Stimulated activated CD8-positive, alpha-beta memory T cell treated with anti-CD3 and anti-CD28 coated beads, Interleukin-15, amount 100 ng/mL, for 48 hours (primary cell): ENCODE measurements at regions not wholly inside any gene's neighbourhood (a gene's known extent, or its start where the extent isn't known, plus 50 kb on each side); places are given as distances from the start of the nearest gene placed in this dataset.
"Not testable (repeated sequence)": the region's sequence is repeated elsewhere in the genome, so short reads cannot be mapped to it uniquely, and the experiment has no call there.

Experiments used
- DNase-seq, 2 donors: peaks; one replicate each; pipeline ENCODE4 v3.0.0-alpha.2; 2020; ENCODE audit warnings: low read depth in 2 of 2

DNA sequence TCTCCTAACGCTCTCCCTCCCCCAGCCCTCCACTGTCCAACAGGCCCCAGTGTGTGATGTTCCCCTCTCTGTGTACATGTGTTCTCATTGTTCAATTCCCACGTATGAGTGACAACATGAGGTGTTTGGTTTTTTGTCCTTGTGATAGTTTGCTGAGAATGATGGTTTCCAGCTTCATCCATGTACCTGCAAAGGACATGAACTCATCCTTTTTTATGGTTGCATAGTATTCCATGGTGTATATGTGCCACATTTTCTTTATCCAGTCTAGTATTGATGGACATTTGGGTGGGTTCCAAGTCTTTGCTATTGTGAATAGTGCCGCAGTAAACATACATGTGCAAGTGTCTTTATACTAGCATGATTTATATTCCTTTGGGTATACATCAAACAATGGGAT lies 347.4 kb downstream of the MAGEE1 start:
- not testable (repeated sequence) for DNase-seq

DNA sequence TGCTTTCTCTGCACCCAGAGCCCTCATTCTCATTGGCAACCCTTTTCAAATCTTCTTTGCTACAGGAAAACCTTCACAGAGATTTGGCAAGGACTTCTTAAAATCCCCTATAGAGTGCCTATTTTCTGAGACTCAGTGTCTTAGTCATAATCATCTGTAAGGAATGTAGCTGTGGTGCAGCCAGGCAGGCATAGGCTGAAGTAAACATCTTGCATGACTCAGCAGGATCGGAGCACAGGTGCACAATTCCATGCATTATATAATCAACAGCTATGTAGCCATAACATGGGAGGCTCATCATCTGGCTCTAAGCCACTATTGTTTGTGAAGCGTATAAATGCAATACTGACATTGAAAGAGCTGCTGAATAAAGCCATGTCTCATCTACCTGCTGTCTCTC lies 368.8 kb downstream of the MAGEE1 start:
- DNase-seq, result no peak

GRCh38 chrX:76802708-76803107 lies 375.2 kb downstream of the MAGEE1 start:
- no peak for DNase-seq

DNA sequence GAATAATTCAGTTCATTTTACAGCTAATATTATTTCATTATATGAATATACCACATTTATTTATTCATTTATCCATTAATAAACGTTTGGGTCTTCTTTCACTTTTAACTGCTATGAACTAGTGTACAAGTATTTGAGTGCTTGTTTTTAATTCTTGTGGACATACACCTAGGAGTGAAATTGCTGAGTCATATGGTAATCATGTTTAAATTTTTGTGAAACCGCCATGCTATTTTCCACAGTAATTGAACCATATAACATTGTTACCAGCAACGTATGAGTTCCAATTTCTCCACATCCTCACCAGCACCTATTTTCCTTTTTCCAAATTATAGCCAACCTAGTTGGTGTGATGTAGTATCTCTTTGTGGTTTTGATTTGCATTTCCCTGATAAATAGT lies 388.2 kb downstream of the MAGEE1 start:
- no peak for DNase-seq

DNA sequence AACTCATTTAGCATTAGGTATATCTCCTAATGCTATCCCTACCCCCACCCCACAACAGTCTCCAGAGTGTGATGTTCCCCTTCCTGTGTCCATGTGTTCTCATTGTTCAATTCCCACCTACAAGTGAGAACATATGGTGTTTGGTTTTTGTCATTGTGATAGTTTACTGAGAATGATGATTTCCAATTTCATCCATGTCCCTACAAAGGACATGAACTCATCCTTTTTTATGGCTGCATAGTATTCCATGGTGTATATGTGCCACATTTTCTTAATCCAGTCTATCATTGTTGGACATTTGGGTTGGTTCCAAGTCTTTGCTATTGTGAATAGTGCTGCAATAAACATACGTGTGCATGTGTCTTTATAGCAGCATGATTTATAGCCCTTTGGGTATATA lies 389.8 kb downstream of the MAGEE1 start:
- DNase-seq, result not testable (repeated sequence)

DNA sequence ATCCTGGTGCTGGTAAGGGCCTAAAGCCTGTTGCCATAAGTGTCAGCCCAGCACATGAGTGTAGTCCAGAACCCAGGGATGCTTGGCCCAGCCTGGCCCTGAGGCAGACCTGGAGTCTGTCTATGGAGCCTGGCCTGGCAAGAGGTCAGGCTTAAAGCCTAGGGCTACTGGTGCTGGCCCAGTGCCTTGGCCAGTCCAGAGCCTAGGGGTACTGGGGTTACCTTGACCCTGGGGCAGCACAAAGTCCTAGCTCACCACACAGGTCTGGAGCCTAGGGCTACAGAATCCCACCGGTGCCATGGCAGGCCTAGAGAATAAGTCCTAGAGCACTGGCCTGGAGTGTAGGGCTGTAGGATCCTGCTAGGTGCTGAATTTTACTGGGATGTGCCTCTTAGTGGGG lies 393.8 kb downstream of the MAGEE1 start:
- DNase-seq, result no peak

- DNase-seq, result no peak
Measured at GRCh38 chrX:76827672-76828071, 400.2 kb downstream of the MAGEE1 start.

DNA sequence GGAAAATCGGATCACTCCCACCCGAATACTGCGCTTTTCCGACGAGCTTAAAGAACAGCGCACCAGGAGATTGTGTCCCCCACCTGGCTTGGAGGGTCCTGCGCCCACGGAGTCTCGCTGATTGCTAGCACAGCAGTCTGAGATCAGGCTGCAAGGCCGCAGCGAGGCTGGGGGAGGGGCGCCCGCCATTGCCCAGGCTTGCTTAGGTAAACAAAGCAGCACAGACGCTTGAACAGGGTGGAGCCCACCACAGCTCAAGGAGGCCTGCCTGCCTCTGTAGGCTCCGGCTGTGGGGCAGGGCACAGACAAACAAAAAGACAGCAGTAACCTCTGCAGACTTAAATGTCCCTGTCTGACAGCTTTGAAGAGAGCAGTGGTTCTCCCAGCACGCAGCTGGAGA lies 413.4 kb downstream of the MAGEE1 start:
- not testable (repeated sequence) for DNase-seq

DNA sequence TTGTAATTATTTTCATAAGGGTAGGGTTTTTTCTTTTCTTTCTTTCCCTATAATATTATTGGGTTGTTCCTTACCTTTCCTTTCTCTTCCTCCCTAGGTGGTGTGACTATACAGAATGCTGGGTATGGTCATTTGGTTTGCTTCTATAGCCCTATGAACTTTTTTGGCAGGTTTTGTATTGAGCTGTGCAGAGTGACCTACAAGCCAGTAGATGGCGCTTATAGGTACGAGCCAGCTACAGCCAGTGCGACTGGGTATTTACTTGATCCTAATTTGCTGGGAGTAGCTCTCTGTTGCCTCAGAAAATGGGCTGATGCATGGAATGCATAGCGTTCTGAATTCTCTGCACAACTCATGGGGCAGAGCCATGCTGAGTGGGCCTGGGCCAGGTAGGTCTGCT lies 423.3 kb downstream of the MAGEE1 start:
- DNase-seq, result no peak

DNA sequence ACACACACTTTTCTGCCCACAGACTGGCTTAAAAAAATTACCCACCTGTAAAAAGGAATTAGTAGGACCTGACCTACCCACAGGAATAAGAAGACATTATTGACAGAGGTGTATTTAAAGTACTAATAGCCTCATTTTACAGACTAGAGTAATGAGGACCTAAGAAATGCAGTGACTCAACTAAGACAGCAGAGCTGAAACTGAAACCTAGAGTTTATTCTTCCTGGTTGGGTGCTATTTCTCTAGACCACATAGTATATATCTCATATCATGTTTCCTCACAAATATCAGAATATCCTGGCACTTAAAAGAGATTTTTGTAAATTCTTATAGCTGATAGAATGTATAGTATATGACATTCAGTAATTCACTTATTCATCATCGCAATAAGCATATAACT lies 435.0 kb downstream of the MAGEE1 start:
- no peak for DNase-seq

- DNase-seq, result no peak
Measured at GRCh38 chrX:76893930-76894329, 466.4 kb downstream of the MAGEE1 start.

GRCh38 chrX:76915836-76916235 lies 488.3 kb downstream of the MAGEE1 start:
- no peak for DNase-seq

DNA sequence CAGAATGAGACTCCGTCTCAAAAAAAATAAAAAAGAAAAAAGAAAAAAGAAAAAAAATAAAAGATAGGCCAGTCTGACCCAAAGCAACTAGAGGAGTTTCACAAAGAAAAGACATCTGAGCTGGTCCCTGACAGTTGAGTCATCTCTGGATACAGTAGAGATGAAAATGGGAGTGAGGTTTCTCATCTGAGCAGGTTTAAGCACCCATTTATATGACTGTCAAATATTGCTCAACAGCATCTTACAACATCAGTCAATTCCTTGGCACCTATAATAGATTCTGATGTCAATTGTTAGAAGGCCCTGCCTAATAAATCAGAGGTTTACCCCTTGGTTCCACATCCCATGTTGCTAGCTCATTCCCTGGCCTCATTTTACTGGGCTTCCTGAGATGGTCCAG lies 490.5 kb downstream of the MAGEE1 start:
- DNase-seq, result no peak

- DNase-seq, result no peak
Measured at GRCh38 chrX:76919761-76920160, 492.3 kb downstream of the MAGEE1 start.

- DNase-seq, result no peak
Measured at GRCh38 chrX:76920607-76921006, 493.1 kb downstream of the MAGEE1 start.

GRCh38 chrX:76921176-76921575 lies 493.7 kb downstream of the MAGEE1 start:
- no peak for DNase-seq

GRCh38 chrX:76922100-76922499 lies 494.6 kb downstream of the MAGEE1 start:
- DNase-seq, result no peak

- not testable (repeated sequence) for DNase-seq
Measured at GRCh38 chrX:76924616-76925015, 497.1 kb downstream of the MAGEE1 start.

GRCh38 chrX:76931518-76931917 lies 504.0 kb downstream of the MAGEE1 start:
- DNase-seq, result no peak

DNA sequence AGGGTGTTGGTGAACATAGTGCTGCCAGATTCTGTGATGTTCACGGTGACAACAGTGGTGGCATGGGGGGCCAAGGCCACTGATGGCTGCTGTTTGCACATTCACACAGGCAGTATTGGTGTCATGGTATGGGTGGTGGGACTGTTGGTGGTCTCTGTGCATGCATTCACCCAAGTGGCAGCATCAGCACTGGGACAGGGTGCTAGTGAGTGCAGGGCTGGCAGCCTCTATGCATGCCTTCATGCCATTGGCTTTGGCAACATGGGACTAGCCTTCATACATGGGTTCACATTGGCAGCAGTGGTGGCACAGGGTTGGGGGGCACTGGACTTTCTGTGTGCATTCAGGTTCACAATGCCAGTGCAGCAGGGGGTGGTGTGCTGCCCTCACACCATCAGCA lies 489.7 kb upstream of the FGF16 start:
- DNase-seq, result no peak

- no peak for DNase-seq
Measured at GRCh38 chrX:76971393-76972376, 475.5 kb upstream of the FGF16 start.

DNA sequence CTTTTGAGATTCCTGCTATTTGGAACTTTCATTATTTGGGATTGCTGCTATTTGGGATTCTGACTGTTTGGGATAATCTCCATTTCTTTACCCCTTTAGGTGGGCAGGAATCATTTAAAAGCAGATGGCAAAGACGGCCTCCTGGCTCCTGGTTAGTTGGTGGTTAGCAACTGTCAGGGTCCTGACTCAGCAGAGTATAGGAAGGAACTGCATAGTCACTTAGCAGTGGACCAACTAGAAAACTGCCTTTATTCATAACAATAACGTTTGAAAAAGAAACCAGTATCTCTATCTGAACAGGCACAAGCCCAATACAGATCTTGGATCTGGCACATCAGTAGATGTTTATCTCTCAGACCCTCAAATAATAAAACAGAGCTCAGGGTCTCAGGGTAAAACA lies 469.7 kb upstream of the FGF16 start:
- DNase-seq, result no peak

DNA sequence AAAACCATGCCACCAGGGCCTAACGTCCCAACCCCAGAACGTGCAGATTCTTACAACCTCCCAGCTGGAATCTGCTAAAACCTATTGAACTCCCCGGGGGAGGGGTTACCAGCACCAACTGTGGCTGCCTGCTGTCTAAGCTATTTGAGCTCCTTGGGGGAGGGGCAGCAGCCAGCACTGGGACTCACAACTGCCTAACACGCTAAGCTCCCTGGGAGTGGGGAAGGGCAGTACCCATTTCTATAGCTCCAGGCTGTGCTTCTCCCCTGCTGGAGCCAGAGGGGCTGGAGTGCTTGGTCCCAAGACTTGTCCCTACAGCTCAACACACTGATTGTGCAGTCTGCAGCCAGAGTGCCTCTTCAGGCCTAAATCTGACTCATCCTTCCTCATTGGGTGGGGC lies 459.8 kb upstream of the FGF16 start:
- no peak for DNase-seq

DNA sequence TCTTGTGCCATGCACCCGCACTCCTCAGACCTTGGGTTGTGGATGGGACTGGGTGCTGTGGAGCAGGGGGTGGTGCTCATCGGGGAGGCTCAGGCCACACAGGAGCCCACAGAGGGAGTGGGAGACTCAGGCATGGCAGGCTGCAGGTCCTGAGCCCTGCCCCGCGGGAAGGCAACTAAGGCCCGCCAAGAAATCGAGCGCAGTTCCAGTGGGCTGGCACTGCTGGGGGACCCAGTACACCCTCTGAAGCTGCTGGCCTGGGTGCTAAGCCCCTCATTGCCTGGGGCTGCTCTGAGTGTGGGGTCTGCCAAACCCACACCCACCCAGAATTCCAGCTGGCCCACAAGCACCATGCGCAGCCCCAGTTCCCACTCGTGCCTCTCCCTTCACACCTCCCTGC lies 450.5 kb upstream of the FGF16 start:
- DNase-seq, result no peak
